HG03378 (cell line): ENCODE measurements at regions not wholly inside any gene's neighbourhood (a gene's known extent, or its start where the extent isn't known, plus 50 kb on each side); places are given as distances from the start of the nearest gene placed in this dataset.
"Not testable (repeated sequence)": the region's sequence is repeated elsewhere in the genome, so short reads cannot be mapped to it uniquely, and the experiment has no call there.

ENCODE experiments used
- ATAC-seq: cut with Tn5 transposase; IDR thresholded peaks from one replicate; pipeline ENCODE4 v1.9.1; 2021; ENCODE audit warnings: mild to moderate bottlenecking, moderate library complexity; ENCODE audit not compliant: unreplicated experiment

GRCh38 chr6:47405273-47405672, 72.3 kb upstream of the CD2AP start:
- ATAC-seq: no peak

DNA sequence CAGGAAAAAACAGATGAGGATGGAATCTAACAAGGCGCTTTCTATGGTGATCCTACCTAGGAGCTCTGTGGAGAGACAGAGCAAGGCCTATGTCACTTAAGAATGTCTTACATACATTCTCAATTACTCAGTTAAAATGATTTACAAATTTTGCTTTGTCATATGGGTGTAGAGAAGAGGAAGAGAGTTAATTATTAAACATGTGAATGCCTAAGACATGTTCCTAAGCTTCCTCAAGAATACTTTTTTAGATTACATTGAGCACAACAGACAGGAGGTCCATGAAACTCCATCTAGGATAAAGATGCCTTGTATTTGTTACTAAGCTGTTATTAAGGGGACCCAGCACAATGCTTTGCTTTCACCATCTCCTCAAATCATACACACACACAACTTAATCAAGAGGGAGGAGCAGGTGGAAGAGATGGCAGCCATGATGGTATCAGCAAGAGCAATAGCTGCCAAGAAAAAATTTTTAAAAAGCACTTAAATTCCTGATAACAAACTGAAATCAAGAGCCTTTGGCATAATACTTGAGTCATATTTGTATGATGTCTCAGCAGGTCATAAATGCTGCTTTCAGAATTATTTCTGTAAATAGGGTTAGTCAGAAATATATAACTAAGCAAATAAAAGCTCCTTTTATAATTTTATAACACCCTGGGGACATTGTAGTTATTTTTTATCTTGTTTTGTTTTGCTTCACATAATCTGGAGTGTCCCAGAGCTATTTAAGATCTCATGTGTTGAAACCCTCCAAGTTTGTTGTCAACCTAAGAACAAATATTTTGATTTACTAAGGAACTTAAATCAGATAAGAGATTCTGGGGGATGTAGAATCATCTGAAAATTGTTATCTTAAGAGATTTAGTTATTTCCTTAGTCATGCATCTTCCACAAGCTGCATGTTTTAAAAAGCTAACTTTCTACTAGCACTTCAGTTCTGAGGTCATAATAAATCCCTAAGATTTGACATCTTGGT, 70.0 kb upstream of the CD2AP start:
- ATAC-seq: no peak

GRCh38 chr6:47413752-47414422, 63.7 kb upstream of the CD2AP start:
- ATAC-seq: peak; percentile 77

GRCh38 chr6:47414423-47415167, 63.0 kb upstream of the CD2AP start:
- ATAC-seq: peak; percentile 77

- ATAC-seq: no peak
Measured at GRCh38 chr6:47416396-47417345, 60.9 kb upstream of the CD2AP start.

DNA sequence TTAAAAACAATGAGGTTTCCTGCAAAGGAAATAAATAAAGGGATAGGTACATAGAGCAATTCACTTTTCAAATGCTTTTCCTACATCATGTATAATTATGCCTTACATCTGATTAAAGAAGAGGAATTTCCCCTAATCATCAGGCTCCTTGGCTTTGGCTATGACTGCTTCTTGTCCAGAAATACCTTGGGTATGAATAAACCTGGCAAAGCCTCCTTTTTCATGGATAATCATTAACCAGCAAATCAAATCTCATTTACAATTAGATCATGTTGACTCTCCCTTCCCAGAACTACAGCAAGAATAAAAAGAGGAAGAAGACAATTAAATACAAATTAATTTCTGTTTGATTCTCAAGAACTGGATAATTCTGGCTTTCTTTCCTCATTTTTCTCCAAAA, 58.0 kb upstream of the CD2AP start:
- no peak for ATAC-seq

DNA sequence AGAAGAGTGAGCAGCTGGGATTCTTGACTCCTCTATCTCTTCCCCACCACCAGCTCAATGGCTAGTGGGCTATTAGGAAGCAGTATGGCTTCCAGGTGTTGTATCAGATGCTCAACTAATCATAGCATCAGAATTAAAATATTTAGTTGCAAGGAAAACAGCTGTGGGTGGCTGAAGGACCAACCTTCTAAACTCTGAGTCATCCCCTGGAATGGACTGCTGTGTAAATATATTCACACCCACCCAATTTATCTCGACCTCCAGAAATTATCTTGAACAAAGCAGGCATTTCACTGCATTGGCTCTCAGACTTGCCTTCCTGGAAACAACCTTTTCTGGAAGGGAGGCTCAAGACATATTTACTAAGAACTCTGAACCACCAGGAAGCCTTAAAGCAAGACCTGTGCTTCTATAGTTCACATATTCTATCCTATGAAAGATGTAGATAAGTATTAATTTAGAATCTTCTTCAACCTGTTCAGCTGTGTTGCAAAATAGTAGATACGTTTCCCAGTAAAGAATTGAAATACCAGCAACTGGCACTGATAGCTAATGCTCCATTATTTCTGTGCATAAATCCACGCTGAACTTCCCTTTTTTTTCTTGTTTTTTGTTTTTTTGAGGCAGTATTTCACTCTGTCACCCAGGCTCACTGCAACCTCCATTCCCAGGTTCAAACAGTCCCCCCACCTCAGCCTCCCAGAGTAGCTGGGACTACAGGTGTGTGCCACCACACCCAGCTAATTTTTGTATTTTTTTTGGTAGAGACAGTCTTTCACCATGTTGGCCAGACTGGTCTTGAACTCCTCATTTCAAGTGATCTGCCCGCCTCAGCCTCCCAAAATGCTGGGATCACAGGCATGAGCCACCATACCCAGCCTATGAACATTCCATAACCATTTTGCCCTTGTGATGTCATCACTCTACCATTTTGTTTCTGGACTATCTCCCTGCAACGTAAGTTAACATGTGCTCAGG, 56.9 kb upstream of the CD2AP start:
- ATAC-seq: no peak

- ATAC-seq: no peak
Measured at GRCh38 chr6:47423079-47423478, 54.5 kb upstream of the CD2AP start.

DNA sequence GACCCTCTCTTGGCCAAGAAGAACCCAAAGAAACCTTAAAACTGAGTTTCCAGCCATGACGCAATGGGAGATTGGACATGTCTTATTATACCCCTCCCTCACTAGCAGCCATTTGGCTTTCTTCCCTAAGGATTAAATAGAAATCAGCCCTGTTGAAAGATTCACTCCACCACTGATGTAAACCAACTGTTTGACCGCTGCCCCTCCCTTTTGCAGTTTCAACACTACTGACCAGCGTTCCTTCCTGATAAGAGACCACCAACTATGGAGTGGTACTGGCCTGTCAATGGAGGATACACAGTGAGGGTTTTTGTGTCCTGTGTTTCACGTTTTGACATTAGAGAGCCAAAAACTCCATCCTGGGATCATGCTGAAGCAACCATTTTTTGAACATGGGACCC, 53.2 kb upstream of the CD2AP start:
- ATAC-seq: no peak

GRCh38 chr6:47425724-47426123, 51.9 kb upstream of the CD2AP start:
- ATAC-seq: not testable (repeated sequence)

- no peak for ATAC-seq
Measured at GRCh38 chr6:47426524-47427302, 50.9 kb upstream of the CD2AP start.

DNA sequence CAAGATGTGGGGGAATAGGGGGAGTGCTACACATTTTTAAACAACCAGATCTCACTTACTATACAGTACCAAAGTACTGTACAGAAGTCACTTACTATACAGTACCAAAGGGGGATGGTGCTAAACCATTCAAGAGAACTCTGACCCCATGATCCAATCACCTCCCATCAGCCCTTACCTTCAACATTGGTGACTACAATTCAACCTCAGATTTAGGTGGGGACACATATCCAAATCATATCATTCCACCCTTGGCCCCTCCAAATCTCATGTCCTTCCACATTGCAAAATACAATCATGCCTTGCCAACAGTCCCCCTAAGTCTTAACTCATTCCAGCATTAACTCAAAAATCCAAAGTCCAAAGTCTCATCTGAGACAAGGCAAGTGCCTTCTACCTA, 49.9 kb upstream of the CD2AP start:
- no peak for ATAC-seq
